DMS79 treated with DMSO at 0.1 percent for 48 hours (cell line): ENCODE measurements at regions not wholly inside any gene's neighbourhood (a gene's known extent, or its start where the extent isn't known, plus 50 kb on each side); places are given as distances from the start of the nearest gene placed in this dataset.
"Not testable (repeated sequence)": the region's sequence is repeated elsewhere in the genome, so short reads cannot be mapped to it uniquely, and the experiment has no call there.

Experiments used
- DNase-seq: peaks from one replicate; lab custom pipeline; 2025; lab: John Stamatoyannopoulos, UW

- DNase-seq = no peak
These were observed 256.9 kb downstream of the PARM1 start for GRCh38 chr4:75189711-75190335.

- DNase-seq = no peak
These were observed 248.2 kb downstream of the PARM1 start for GRCh38 chr4:75180790-75181776.

GRCh38 chr4:75180217-75180616 lies 247.3 kb downstream of the PARM1 start:
- DNase-seq = no peak

- peak; percentile 54 for DNase-seq
These were observed 246.6 kb downstream of the PARM1 start for GRCh38 chr4:75179510-75179909.

GRCh38 chr4:75172551-75172950 lies 239.6 kb downstream of the PARM1 start:
- no peak for DNase-seq

- DNase-seq = peak; percentile 4
These were observed 236.5 kb downstream of the PARM1 start for GRCh38 chr4:75169427-75169826.

- DNase-seq = no peak
These were observed 236.1 kb downstream of the PARM1 start for GRCh38 chr4:75169020-75169419.

GRCh38 chr4:75168548-75168947 lies 235.6 kb downstream of the PARM1 start:
- no peak for DNase-seq

GRCh38 chr4:75165100-75165499 lies 232.2 kb downstream of the PARM1 start:
- DNase-seq = not testable (repeated sequence)

GRCh38 chr4:75158451-75158850 lies 225.5 kb downstream of the PARM1 start:
- no peak for DNase-seq

- no peak for DNase-seq
These were observed 222.1 kb downstream of the PARM1 start for GRCh38 chr4:75154994-75155393.

- DNase-seq = no peak
These were observed 213.3 kb downstream of the PARM1 start for GRCh38 chr4:75146223-75146622.

GRCh38 chr4:75144475-75144874 lies 211.6 kb downstream of the PARM1 start:
- DNase-seq = no peak

GRCh38 chr4:75142850-75143249 lies 209.9 kb downstream of the PARM1 start:
- no peak for DNase-seq

GRCh38 chr4:75142382-75142781 lies 209.5 kb downstream of the PARM1 start:
- no peak for DNase-seq

- DNase-seq = no peak
These were observed 208.2 kb downstream of the PARM1 start for GRCh38 chr4:75141162-75141561.

GRCh38 chr4:75137302-75137701 lies 204.4 kb downstream of the PARM1 start:
- no peak for DNase-seq

GRCh38 chr4:75135068-75135825 lies 202.3 kb downstream of the PARM1 start:
- peak; percentile 64 for DNase-seq

- DNase-seq = not testable (repeated sequence)
These were observed 194.0 kb downstream of the PARM1 start for GRCh38 chr4:75126870-75127269.

GRCh38 chr4:75126058-75126457 lies 193.1 kb downstream of the PARM1 start:
- no peak for DNase-seq

GRCh38 chr4:75122424-75123014 lies 189.6 kb downstream of the PARM1 start:
- DNase-seq = no peak

- no peak for DNase-seq
These were observed 185.8 kb downstream of the PARM1 start for GRCh38 chr4:75118739-75119138.
